Pulmonary artery endothelial cell (primary cell): ENCODE measurements at regions not wholly inside any gene's neighbourhood (a gene's known extent, or its start where the extent isn't known, plus 50 kb on each side); places are given as distances from the start of the nearest gene placed in this dataset.

Source experiments
- DNase-seq: peaks from one replicate; pipeline ENCODE4 v3.0.0-alpha.2; 2011; ENCODE audit warnings: low read depth, low spot score

DNA sequence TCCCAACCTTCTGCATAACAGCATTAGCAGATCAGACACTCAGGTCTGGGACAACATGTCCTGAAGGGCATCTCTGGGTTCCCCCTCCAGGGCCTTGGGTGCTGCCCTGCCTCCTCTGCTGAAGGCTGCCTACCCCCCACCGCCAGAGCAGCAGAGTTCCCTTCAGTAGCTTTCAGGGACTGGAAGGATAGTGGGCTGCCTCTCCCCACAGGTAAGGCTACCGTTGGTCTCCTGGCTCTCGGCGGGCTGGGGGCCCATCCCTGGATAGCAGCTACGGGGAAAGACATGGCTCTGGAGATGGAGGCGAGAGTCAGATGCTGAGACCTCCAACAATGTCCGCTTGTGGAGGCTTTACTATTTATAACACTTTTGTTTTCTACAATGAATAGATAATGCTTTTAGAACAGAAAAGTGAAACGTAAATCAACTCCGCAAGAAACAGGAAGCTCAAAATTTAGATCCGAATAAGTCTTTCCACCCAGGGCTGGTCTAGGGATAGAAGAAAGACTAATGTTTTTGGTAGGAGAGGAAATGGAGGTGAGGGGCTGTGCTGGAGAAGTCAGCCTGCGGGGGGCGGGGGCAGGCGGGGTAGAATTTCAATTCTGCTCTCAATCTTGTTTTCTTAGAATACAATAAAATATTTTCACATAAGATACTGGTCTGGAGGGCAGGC, 58.4 kb downstream of the ARL4C start:
- DNase-seq, result no peak

DNA sequence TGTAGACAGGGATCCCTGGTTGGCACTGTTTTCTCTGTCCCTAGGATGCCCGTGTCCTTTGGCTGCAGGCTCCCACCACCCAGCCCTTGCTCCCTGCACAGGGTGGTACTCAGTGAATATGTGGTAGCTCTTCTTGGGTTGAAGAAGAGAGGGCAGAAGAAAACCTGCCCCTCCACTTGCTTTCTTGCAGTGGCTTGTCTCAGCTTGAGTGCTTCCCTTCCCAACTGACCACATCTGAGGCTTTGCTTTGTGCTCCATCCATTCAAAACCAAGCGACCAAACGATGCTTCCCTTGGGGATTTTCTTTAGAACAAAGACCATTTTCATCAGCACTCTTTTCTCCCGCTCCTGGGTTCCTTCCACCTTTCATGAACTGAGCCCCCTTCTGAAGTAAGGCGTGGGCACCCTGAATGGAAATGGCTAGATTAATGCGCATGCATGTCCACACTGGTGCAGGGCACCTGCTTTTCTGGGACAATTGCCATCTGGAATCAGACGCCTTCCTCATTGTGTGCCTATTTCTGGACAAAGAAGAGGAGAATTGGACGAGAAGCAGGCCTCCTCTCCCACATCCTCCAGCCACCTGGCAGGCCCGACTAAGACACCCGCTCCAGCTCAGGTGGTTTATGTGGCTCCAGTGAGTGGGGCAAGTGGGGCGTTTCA, 59.1 kb downstream of the ARL4C start:
- DNase-seq, result no peak

- DNase-seq, result no peak
Observed at GRCh38 chr2:234436482-234436837, 60.4 kb downstream of the ARL4C start.

GRCh38 chr2:234435836-234436481, 60.9 kb downstream of the ARL4C start:
- no peak for DNase-seq

DNA sequence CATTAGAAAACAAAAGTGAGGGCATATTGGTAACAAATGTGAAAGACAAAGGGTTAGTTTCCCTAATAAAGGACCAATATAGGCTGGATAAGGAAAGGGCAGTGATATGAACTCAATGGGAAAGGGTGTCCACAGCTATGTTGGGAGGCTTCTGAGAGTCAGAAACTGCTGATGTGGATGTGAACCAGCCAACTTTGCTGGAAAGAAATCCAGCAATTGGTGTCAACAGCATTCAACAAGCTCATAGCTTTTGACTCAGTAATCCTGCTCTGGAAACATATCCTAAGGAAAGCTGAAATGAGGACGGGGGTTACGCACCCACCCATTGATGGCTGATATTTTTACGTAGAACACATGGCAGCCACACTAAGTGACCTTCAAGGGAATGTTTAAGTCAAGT, 63.7 kb downstream of the ARL4C start:
- DNase-seq, result no peak

DNA sequence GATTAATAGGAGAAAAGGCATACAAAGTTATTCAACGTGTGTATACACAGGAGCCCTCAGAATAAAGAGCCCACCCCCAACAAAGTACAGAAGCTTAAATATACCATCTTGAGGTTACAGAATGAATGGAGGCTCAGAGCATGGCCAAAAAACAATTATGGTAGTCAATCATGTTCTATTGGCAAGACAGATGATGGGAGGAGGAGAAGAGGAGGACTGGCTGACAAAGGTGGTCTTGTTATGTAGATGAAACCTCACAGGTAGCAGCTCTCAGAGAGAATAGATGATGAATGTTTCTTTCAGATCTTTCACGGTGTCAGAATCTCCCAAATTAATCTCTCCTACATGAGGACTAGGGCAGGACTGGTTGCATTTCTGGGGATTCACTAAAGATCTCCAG, 66.0 kb downstream of the ARL4C start:
- DNase-seq, result no peak

DNA sequence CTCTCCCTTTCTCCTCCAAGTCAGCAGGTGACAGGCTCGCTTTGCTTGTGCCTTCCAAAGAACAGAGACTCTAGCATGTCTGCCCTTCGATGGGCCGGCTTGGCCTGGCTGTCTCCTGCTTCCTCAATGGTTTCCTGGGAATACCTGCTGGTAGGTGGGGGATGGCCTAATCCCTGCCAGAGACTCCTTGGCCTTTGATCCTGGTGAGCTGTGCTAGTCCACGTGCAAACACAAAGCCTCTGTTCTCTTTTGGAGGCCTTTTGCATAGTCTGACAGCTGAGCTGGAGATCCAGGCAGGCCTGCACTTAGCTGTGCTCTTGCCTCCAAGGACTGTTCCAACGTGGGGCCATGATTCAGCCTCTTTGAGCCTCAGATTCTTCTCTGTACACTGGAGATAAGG, 67.6 kb downstream of the ARL4C start:
- DNase-seq, result no peak

DNA sequence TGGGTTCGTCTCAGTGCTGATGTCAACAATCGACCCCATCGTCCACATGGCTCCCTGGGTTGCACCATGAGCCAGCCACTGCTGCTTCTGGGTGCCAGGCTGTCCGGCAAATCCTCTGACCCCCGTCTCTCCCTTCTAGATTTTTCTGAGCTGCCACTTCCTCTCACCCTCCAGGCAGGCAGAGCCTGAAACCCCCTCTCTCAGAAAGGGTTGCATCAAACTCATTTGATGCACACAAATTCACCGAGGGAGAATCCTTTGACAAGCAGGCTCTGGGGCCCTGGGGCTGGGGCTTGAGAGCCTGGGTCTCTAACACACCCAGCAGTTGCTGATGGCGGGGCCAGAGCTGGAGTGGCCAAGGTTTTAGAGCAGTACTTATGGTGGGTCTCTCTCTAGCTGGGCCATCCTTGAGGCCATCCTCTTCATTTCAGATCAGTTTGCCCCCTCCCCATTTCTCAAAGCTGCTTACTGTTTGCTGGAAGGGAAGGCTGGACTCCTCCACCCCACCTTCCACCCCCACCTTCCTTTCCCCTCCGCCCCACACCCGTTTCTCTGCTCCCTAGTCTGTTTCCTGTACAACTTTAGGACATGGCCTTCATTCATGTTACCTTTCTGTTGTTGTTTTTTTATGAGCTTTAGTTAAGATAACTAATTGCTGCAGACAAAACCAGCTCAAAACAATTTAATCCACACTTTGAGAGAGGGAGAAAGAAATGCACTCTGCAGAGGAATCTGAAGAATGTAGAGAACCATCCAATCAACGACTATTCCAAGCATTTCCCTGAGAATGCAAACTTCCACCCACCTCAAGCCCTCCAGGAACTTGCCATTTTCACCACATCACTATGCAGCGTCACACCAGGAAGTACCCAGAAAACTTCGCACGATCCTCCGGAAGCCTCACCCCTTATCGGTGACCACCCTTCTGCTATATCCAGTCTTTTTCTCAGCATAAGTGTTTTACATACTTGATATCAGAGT, 69.5 kb downstream of the ARL4C start:
- peak; percentile 76 for DNase-seq

DNA sequence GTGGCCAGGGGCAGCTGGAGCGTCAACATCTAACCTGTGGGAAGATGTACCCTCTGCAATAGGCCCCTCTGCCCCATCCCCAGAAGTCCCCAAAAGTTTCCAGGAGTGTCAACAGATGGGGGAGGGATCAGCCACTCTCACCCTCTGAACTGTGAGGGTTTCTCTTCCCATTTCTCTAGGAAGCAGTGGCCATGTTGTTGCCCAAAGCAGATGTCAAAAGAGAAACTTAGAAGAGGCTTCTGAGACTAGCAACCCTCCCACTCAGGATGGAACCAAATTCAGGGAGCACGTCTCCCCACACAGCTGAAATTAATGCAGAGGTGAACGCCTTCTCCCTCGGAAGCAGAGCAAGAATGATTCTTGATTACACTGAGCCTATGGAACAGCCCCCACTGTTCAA, 70.3 kb downstream of the ARL4C start:
- DNase-seq, result no peak

- DNase-seq, result no peak
Observed at GRCh38 chr2:234425639-234426603, 71.0 kb downstream of the ARL4C start.

DNA sequence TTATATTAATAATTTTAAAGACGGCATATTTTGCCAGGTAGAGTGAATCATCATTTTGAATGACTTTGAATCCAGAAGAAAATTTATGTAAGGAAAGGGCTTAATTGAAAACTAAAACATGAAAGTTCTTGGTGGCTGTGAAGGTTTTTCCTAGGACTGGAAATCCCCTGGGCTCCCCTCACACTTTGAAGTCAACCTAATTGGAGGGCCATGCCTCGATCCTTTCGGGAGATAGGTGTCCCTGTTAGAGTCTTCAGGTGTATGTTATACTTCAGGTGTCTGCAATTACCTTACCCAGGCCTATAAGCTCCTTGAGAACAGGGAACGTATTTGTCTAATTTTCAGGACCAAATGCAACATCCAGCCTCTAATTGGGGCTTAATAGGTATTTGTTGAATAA, 73.0 kb downstream of the ARL4C start:
- DNase-seq, result no peak

GRCh38 chr2:234422981-234423431, 73.9 kb downstream of the ARL4C start:
- DNase-seq, result no peak

- peak; percentile 76 for DNase-seq
Observed at GRCh38 chr2:234422273-234422732, 74.6 kb downstream of the ARL4C start.

DNA sequence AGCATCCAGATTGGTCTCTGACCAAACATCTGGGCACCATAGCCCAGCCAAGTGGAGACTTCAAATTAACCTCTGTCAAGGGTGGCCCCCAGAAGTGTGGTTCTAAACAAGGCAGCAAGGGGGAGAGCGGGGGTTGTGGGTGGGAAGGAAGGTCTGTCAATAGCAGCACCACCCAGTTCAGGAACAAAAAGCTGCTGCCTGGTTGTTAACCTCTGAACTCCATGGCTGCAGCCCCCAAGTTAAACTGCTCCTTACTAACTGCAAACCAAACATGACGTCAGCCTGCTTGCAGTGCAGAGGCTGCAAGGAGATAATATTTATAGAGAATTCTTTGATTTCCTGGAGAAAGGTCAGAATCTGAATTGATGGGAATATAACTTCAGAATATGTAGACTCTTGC, 76.5 kb downstream of the ARL4C start:
- no peak for DNase-seq

- DNase-seq, result no peak
Observed at GRCh38 chr2:234419726-234420125, 77.2 kb downstream of the ARL4C start.

GRCh38 chr2:234415706-234416105, 81.2 kb downstream of the ARL4C start:
- no peak for DNase-seq

GRCh38 chr2:234414596-234414995, 82.3 kb downstream of the ARL4C start:
- DNase-seq, result no peak

DNA sequence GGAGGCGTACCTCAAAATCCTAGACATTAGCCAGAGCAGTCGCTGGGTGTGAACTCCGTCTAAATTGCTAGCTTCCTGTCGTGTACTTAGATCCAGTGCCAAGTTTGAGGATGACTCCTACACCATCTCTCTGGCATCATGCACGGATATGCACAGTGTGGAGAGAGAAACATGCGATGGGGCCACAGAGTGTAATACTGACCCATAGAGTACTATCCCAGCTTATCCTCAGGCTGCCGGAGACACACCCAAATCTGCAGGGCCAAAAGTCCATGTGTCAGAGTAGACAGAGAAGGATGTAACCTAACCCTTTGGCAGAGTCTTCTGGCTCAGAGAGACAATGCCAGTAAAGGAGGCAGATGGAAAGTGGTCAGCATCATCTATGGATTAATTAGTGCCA, 84.2 kb downstream of the ARL4C start:
- DNase-seq, result no peak

- DNase-seq, result no peak
Observed at GRCh38 chr2:234411793-234412192, 85.1 kb downstream of the ARL4C start.

DNA sequence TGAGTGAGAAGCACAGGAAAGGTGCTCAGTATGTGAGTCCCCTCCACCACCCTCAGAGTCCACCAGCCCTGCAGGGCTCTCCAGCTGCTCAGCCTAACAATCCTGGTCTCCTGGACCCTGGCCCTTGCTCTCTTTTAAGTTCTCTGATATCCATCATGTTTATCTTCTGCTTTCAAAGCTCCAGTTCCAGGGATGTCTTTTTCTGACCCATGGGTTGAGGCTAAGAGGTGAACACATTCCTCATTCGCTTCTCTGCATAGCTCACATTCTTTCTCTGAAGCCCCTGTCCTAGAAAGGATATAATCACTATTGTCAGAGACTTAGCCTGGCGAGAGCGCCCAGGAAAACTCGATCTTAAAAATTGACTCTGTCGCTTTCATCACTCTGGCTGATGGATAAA, 86.4 kb downstream of the ARL4C start:
- DNase-seq, result no peak
